GM10266 (cell line): ENCODE measurements at regions not wholly inside any gene's neighbourhood (a gene's known extent, or its start where the extent isn't known, plus 50 kb on each side); places are given as distances from the start of the nearest gene placed in this dataset.

ENCODE experiments used
- DNase-seq: peaks from one replicate; pipeline ENCODE4 v3.0.0; 2012; ENCODE audit errors: extremely low spot score
- CTCF ChIP-seq: IDR thresholded peaks from 2 replicates; pipeline ENCODE4 v1.5.1; 2012; ENCODE audit warnings: mild to moderate bottlenecking, low read depth; ENCODE audit not compliant: control insufficient read depth, insufficient read depth; ENCODE audit errors: missing control alignments

- TF ChIP-seq CTCF = no peak
- DNase-seq = no peak
Measured at GRCh38 chr10:107855301-107856046, 691.0 kb upstream of the SORCS1 start.

- DNase-seq = no peak
- TF ChIP-seq CTCF = no peak
Measured at GRCh38 chr10:107848726-107849360, 684.3 kb upstream of the SORCS1 start.

- DNase-seq = no peak
- TF ChIP-seq CTCF = no peak
Measured at GRCh38 chr10:107847620-107848019, 683.1 kb upstream of the SORCS1 start.

GRCh38 chr10:107834706-107835105 lies 670.2 kb upstream of the SORCS1 start:
- TF ChIP-seq CTCF = no peak
- no peak for DNase-seq

GRCh38 chr10:107831772-107832171 lies 667.3 kb upstream of the SORCS1 start:
- TF ChIP-seq CTCF = no peak
- DNase-seq = no peak

- DNase-seq = no peak
- TF ChIP-seq CTCF = no peak
Measured at GRCh38 chr10:107829161-107829560, 664.7 kb upstream of the SORCS1 start.

GRCh38 chr10:107826171-107826570 lies 661.7 kb upstream of the SORCS1 start:
- no peak for TF ChIP-seq CTCF
- no peak for DNase-seq
